ENCODE measurements at regions not wholly inside any gene's neighbourhood (a gene's known extent, or its start where the extent isn't known, plus 50 kb on each side); places are given as distances from the start of the nearest gene placed in this dataset.

- in situ Hi-C loops (cut with MboI; ENCODE audit: low pct_ligation_motif_present in 1 of 4, low pct_unique_long_range_greater_than_20kb in 1 of 4, low sequenced_read_pairs in 3 of 4): no loop called here
- H3K27ac ChIP-seq: no peak overlapping the region
- intact Hi-C loops (cut with DNase I; ENCODE audit: low total_unique reads): loop anchor here (5.0 kb wide), 1 partner anchor 1136 kb away; no protein-coding TSS in a partner anchor
- 80 to 100% methylated on average over 2 of the region's 2 CpGs for WGBS, 2 donors (ENCODE audit: low coverage in 1 of 2)
- TF ChIP-seq POLR2A (IDR thresholded peaks at IDR 0.05) (no peak), EP300 (IDR thresholded peaks at IDR 0.05; ENCODE audit: low read depth) (no peak), POLR2AphosphoS5 (IDR thresholded peaks at IDR 0.05) (no peak)
- no peaks in the 10 kb centered on the region for H3K27me3 ChIP-seq
- no peak for DNase-seq
- no peaks in the 10 kb centered on the region for H3K4me1 ChIP-seq
- no peaks in the 10 kb centered on the region for H3K9me3 ChIP-seq
- H3K4me3 ChIP-seq: no peak overlapping the region
- H3K36me3 ChIP-seq: no peaks in the 10 kb centered on the region
Measured at GRCh38 chr6:103142902-103143301, 1716.8 kb downstream of the HACE1 start.

DNA sequence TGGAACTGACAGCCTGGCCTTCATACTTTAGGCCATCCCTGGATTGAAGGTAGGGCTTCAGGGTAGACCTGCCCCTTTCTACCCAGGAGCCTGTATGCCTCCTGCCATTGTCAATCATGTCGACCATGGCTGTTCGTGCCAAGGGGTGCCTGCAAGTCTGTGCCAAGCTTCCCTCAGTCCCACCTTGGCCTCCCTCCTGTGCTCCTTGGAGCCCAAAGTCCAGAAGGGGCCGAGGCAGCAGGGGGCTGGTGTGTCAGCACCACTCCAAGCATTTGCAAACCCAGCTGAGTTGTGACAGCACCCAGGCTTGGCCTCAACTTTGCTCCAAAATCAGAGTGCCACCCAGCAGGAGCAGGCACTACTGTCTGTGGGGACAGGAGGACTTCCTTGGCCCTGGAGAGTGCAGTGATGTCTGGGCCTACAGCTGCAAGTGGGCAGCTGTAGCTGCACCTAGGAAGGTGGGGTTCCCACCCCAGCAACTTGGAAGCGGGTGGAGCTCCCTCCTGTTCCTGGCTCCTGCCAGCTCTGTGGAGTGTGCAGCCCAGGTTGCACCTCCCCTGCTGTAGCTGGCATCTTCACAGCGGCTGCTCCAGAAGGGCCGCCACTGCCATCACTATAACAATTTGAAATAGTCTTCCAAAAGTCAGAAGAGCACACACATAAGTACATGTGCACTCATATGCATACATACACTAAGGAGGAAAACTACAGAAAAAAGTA is 1719.3 kb downstream of the HACE1 start:
- 69 to 93% methylated on average over 2 to 5 of the region's 6 CpGs for WGBS, 2 donors (ENCODE audit: low coverage in 1 of 2)
- no peak for TF ChIP-seq POLR2A (IDR thresholded peaks at IDR 0.05)
- TF ChIP-seq, protein P1, sequence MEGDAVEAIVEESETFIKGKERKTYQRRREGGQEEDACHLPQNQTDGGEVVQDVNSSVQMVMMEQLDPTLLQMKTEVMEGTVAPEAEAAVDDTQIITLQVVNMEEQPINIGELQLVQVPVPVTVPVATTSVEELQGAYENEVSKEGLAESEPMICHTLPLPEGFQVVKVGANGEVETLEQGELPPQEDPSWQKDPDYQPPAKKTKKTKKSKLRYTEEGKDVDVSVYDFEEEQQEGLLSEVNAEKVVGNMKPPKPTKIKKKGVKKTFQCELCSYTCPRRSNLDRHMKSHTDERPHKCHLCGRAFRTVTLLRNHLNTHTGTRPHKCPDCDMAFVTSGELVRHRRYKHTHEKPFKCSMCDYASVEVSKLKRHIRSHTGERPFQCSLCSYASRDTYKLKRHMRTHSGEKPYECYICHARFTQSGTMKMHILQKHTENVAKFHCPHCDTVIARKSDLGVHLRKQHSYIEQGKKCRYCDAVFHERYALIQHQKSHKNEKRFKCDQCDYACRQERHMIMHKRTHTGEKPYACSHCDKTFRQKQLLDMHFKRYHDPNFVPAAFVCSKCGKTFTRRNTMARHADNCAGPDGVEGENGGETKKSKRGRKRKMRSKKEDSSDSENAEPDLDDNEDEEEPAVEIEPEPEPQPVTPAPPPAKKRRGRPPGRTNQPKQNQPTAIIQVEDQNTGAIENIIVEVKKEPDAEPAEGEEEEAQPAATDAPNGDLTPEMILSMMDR (IDR thresholded peaks at IDR 0.05): no peak
- TF ChIP-seq POLR2AphosphoS5 (IDR thresholded peaks at IDR 0.05): no peak
- no peak for TF ChIP-seq EP300 (IDR thresholded peaks at IDR 0.05; ENCODE audit: low read depth)
- DNase-seq: no peak
- Histone ChIP-seq H3K36me3 (no peaks in the 10 kb centered on the region), H3K27ac (no peak overlapping the region), H3K4me3 (no peak overlapping the region), H3K4me1 (no peaks in the 10 kb centered on the region), H3K9me3 (no peaks in the 10 kb centered on the region), H3K27me3 (no peaks in the 10 kb centered on the region)
- in situ Hi-C loops (cut with MboI; ENCODE audit: low pct_ligation_motif_present in 1 of 4, low pct_unique_long_range_greater_than_20kb in 1 of 4, low sequenced_read_pairs in 3 of 4) (no loop called here), intact Hi-C loops (cut with DNase I; ENCODE audit: low total_unique reads) (loop anchor here (5.0 kb wide), 1 partner anchor 1133 kb away; no protein-coding TSS in a partner anchor)

DNA sequence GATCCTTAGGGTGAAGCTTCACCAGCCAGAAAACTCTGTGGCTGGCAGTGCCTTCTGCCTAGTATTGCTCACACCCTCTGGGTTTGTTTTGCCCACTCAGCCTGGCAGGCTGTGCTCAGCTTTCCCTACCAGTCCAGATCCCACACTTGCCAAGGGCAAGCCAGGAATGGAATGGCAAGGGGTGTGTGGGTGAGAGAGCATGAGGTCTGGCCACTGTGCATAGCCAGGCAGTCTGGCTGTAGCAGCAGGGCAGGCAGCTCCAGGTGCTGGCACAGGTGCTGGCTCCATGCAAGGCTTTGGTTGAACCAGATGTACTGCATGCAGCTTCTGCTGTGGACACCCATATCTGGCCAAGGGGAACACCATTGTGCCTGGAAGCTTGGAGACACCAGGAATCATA is 1720.3 kb downstream of the HACE1 start:
- no peaks in the 10 kb centered on the region for H3K9me3 ChIP-seq
- H3K27ac ChIP-seq: no peak overlapping the region
- intact Hi-C loops (cut with DNase I; ENCODE audit: low total_unique reads) (no loop called here), in situ Hi-C loops (cut with MboI; ENCODE audit: low pct_ligation_motif_present in 1 of 4, low pct_unique_long_range_greater_than_20kb in 1 of 4, low sequenced_read_pairs in 3 of 4) (no loop called here)
- no peak overlapping the region for H3K4me3 ChIP-seq
- no peaks in the 10 kb centered on the region for H3K36me3 ChIP-seq
- H3K27me3 ChIP-seq: no peaks in the 10 kb centered on the region
- H3K4me1 ChIP-seq: no peaks in the 10 kb centered on the region
- TF ChIP-seq POLR2A (IDR thresholded peaks at IDR 0.05): no peak
- TF ChIP-seq POLR2AphosphoS5 (IDR thresholded peaks at IDR 0.05): no peak
- TF ChIP-seq EP300 (IDR thresholded peaks at IDR 0.05; ENCODE audit: low read depth): no peak
- TF ChIP-seq, protein P1 (IDR thresholded peaks at IDR 0.05): no peak
- DNase-seq: no peak

GRCh38 chr6:103124471-103124870 is 1731.0 kb downstream of the GRIK2 start:
- Histone ChIP-seq H3K36me3 (no peaks in the 10 kb centered on the region), H3K27ac (no peak overlapping the region), H3K4me3 (no peak overlapping the region), H3K9me3 (no peaks in the 10 kb centered on the region), H3K4me1 (no peaks in the 10 kb centered on the region), H3K27me3 (no peaks in the 10 kb centered on the region)
- intact Hi-C loops (cut with DNase I; ENCODE audit: low total_unique reads): no loop called here
- TF ChIP-seq POLR2A (IDR thresholded peaks at IDR 0.05) (no peak), POLR2AphosphoS5 (IDR thresholded peaks at IDR 0.05) (no peak), EP300 (IDR thresholded peaks at IDR 0.05; ENCODE audit: low read depth) (no peak)
- TF ChIP-seq, protein P1 (IDR thresholded peaks at IDR 0.05): no peak
- in situ Hi-C loops (cut with MboI; ENCODE audit: low pct_ligation_motif_present in 1 of 4, low pct_unique_long_range_greater_than_20kb in 1 of 4, low sequenced_read_pairs in 3 of 4): no loop called here
- 65 to 78% methylated on average over 4 of the region's 4 CpGs for WGBS, 2 donors (ENCODE audit: low coverage in 1 of 2)
- no peak for DNase-seq
